HG03354 (cell line): ENCODE measurements at regions not wholly inside any gene's neighbourhood (a gene's known extent, or its start where the extent isn't known, plus 50 kb on each side); places are given as distances from the start of the nearest gene placed in this dataset.
A peak's percentile ranks its signal among the peaks of the same experiment; 100 is the strongest.
"Not testable (repeated sequence)": the region's sequence is repeated elsewhere in the genome, so short reads cannot be mapped to it uniquely, and the experiment has no call there.

Source experiments
- ATAC-seq: cut with Tn5 transposase; IDR thresholded peaks from one replicate; pipeline ENCODE4 v1.9.1; 2021; ENCODE audit warnings: mild to moderate bottlenecking; ENCODE audit not compliant: unreplicated experiment, poor library complexity, severe bottlenecking

DNA sequence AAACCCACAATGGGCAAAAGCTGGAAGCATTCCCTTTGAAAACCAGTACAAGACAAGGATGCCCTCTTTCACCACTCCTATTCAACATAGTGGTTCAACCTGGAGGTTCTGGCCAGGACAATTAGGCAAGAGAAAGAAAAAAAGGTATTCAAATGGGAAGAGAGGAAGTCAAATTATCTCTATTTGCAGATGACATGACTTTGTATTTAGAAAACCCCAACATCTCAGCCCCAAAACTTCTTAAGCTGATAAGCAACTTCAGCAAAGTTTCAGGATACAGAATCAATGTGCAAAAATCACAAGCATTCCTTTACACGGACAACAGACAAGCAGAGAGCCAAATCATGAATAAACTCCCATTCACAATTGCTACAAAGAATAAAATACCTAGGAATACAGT is 246.9 kb downstream of the DMAC1 start:
- ATAC-seq, result not testable (repeated sequence)

DNA sequence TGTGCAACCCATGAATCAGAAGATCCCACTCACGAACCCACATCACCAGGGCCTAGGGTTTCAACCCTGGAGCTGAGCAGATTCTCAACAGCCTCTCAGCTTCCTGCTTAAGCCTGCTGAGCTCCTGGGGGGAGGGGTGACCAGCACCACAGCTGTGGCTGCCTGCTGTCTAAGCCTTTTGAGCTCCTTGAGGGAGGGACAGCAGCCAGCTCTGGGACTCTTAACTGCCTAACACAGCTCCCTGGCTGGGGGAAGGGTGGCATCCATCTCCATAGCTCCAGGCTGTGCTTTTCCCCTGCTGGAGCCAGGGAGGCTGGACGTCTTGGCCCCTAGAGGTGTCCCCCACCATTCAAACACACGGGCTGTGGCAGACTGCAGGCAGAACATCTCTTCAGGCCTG is 250.3 kb downstream of the DMAC1 start:
- no peak for ATAC-seq

DNA sequence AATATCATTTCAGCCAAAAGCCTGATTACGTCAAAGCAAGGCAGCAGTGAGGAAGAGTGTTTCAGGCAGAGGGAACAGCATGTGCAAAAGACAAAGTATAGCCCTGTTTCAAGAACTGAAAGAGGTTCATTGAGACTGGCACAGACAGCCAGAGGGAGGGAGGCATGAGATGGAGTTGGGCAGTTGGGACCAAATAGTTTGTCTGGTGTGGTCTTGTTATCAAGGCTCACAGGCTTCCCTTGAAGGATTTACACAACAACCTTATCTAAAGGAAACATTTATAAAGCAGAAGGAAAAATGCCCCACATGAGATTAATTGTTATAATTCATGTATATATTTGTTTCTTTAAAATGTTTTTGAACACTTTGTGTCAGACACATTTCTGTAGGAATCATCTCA is 253.3 kb downstream of the DMAC1 start:
- no peak for ATAC-seq

DNA sequence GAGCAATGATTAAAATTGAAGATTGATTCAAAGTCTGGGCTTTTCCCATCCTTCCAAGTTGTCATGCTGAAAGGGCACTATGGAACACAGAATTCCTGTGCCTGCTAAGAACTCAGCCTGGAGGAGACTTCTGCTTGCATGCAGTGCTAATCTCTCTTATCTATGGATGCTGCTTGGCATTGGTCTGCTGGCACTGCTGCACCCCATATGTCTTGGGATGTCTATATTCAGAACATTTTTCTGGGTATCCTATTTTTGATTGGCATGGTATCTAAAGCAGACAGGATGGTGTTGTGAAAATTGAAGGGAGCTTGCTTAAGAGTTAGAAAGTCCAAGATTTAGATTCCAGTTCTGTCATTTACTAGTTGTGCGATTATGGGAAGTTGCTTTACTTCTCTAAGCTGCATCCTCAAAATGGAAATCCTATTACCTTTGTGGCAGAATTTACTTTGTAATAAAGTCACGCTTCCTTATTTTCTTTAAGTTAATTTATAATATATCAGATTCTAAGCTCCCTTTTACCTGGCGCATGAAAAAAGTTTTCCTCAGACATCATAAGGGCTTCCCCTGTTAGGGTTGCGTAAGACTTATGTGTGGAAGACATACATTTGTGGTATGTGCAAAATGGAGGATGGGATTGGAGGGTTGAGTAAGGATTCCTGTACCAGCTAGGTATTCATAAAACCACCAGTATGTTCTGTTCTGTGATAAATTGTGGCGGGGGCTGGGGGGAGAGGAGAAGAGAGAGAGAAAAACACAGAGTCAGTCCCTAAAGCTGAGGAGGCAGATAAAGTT is 254.0 kb downstream of the DMAC1 start:
- ATAC-seq, result no peak

DNA sequence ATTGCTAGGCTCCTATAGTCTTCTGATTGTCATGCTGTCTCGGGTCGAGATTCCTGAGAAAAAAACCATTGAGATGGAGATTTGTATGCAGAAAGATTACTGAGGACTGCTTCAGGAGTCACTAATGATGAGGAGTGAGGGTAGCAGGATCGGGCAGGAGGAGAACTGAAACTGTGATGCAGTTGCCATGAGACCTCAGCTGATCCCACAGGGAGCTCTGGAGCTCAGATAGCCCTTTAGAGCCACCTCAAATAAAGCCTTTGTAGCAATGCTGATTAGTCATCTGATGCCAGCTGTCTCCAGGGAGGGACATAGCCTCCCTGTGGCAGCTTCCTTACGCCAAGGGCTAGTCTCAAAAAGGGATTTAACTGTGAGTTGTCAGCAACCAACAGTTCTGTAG is 256.9 kb downstream of the DMAC1 start:
- ATAC-seq, result no peak

DNA sequence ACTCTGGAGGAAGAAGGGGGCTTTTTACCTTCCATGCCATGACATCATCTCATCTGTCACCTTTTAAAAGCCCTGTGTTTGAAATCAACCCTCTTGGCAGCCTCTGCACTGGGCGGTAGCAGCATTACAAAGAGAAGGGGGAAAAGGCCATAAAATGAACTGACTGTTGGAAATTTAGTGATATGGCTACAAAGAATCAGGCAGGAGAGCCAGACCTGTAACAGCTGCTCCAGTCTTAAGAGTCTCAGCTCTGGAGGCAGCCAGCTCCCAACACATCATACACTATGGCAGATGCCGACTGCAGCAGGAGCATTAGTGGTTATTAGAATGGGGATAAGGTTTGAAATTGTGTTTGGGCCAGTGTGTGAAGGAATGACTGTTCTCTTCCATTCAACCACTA is 257.5 kb downstream of the DMAC1 start:
- ATAC-seq, result no peak

DNA sequence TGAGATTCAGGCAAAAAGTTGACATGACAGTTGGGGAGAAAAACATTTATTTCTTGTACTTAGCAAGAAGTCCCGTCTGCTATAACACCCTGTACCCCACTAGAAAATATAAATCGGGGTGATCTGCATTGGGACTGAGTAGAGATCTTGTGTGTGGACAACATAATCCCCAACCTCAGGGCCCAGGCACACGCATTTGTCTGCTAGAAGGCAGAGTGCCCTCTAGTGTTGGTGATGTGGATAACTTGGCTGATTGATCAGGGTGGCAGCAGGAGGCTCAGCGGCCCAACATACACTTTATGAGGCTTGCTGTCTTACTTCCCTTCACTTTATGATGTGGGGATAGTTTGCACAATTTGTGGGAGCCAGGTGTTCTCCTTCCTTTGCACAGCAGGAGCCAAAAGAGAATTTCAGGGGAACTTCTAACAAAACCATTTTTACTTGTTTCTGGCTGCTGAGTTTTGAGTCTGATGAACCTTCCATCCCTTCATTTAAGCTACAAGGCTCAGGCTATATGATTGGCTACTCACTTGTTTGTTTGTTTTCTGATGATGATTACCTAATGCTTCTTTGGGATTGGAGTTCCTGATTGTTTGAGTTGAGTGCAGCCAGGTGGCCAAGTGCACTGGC is 263.2 kb downstream of the DMAC1 start:
- ATAC-seq, result peak; percentile 81

DNA sequence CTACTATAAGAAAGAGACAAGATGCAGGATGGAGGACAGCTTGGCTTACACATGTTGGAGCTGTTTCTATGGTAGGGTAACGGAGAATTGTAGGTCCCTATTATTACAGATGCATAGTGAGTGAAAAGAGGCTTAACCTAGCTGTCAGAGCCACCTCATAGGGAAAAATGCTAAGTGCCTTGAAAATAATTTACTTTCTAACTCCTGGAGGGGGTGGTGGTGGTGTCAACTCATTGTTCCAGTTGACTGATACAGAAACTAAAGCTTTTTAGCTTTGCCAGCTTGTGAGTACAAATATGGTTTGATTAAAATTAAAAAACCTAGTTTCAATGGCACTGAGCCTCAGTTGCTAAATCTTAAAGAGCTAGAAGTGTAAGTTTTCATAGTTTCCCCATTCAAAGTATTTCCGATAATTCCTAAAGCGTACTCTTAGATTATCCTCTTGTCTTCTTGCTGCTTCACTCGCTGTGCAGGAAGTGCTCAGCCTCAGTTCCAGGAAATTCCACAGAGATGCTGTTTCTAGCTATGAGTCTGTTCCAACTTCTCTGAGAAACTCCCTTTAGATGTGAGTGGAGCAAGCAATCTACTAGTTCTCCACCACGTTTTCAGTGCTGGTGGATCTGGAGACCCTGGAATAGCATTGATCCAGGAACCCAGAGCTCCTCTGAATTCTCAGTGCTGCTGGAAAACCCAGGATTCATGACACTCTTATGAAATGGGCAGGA is 265.2 kb downstream of the DMAC1 start:
- ATAC-seq, result peak; percentile 36

DNA sequence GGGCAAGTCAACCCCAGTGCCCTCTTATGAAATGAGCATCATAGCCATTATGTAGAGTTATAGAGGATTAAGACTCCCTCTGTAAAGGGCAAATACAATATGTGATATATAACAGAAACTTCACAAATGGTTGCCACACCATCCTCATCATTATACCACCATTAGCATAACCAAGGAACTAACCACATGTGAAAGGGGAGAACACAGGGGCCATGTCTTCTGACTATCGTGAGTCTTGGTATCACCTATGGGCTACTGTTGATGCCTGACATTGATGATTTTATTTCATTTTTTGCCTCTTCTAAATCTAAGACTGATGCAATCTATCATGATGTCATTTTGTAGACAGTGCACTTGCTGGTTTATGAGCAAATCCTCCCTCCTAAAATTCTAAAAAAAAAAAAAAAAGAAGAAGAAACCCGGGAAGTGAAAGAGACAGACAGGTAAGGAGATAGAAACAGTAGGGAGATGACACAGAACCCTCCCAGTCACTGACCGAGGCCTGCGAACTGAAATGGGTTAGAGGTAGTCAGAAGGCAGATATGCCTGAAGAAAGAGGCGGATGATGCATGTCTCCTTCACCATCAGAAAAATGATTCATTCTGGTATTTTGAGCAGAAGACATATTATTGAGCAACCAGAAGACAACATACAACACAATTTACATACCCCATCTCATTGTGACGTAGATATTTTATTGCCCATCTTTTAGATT is 266.0 kb downstream of the DMAC1 start:
- no peak for ATAC-seq

DNA sequence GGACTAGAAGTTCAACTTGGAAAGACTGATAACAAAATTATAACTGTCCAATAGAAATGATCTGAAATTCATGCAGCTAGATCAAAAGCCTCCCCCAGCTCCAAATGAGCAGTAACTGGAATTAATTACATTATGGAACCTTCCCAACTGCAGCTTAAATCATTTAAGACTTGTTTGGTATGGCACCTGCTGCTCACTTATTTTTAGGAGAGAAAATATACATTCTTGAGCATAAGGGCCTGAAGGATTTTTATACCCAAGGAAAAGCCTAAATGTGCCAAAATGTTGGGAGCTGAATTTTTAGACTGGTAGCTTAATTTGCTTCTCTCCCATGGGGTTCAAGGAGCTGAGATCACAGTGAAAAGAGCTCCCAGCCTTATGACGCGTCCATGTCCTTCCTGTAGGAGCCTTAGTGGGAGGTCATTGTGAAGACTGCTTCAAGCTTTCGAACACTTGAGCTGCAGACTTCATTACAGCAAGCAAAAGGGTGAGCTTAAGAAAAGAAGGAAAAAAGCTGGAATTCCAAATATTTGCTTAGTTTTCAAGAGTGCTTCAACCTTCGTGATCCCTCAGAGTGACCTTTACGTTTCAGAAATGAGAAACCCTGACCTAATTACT is 276.0 kb downstream of the DMAC1 start:
- ATAC-seq, result no peak

DNA sequence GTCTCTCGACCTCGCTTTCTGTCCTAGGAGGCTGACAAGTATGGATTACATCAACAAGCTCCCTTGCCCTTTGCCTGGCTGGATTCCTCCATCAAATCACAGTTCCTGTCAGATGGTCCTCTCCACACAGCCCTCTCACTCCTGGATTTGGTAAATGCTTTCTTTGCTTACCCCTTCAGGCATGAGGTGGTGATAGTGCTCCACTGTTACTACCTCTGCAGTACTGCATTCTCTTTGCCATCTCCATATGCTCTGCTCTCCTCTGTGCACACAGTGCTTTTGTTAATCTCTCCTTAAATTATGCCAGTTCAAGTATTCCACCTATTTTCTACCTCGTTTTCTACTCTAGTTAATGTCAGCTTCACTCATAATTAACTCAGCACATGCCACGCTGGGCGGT is 279.2 kb downstream of the DMAC1 start:
- no peak for ATAC-seq

DNA sequence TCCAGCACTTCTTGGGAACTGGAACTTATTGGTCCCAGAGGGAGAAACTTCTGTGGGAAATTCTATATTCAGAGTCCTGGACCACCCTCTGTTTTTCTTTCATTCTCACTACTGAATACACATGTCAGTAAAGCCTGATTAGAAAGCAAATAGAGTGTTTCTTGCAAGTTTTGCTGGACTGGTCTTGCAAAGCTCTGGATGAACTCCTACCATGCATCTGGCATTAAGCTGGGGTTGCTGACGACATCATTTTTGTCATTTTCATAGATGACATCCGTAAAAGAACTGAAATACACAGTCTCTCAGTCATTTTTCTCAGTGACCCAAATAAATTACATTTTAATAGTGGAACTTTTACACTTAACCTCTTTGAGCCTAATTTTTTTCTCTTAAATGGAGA is 283.2 kb downstream of the DMAC1 start:
- no peak for ATAC-seq

DNA sequence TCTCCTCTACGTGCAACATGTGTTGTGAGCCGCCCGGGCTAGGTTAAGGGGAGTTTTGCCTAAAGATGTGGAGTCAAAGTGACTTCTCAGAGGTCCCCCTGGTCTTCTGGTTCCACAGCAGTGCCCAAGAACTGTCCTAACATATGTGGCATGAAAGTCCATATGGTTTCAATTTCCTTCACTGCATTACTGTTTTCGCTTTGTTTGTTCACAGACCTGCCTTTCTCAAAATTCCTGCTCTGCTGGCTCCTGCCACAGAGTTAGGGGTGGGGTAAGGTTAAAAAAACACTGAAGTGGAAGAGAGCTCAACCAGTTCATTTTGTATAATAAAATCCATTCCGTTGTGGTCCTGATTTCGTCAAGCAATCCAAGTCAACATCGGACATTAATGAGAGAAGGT is 289.4 kb downstream of the DMAC1 start:
- ATAC-seq, result no peak

DNA sequence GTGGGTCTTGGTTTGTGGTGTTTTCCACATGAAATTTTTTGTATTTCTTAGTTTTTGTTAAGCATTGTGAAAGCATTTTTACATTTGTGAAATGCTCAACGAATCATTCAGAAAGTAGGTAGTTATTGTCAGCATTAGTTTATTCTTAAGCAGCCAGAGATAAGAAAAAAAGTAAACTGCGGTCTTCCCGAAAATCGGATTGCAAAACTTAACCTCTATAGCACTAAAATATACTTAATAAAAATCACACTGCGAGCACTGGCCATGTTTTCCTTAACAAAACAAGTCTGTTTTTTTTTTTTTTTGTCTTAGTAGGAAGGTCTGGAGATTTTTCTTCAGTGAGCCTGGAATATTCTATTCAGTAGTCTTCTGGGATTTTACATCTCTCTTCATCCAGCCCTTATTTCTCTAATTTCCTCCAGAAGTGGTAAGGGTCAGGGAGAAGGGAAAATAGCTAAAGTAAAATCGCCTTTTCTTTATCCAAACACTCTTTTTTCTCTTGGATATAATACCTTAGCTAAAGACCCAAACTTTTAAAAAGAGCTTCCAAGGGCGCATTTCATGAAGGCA is 289.9 kb downstream of the DMAC1 start:
- no peak for ATAC-seq

DNA sequence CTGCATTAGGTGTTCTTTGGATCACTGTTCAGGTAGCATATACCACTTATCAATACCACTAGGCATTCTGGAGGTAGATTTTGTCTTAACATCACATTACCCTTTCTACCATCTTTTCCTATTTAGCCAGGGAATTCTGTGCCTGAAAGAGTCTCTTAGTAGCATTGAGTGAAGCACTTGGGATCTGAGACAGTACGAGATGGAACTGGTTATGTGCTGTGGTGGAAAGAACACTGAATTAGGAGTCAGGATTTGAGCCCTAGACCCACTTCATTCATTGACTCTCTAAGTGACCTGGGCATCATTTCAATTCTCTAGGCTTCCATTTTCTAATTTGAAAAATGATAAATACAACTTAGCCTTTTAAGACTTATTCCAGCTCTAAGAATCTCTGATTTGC is 291.1 kb downstream of the DMAC1 start:
- ATAC-seq, result no peak

DNA sequence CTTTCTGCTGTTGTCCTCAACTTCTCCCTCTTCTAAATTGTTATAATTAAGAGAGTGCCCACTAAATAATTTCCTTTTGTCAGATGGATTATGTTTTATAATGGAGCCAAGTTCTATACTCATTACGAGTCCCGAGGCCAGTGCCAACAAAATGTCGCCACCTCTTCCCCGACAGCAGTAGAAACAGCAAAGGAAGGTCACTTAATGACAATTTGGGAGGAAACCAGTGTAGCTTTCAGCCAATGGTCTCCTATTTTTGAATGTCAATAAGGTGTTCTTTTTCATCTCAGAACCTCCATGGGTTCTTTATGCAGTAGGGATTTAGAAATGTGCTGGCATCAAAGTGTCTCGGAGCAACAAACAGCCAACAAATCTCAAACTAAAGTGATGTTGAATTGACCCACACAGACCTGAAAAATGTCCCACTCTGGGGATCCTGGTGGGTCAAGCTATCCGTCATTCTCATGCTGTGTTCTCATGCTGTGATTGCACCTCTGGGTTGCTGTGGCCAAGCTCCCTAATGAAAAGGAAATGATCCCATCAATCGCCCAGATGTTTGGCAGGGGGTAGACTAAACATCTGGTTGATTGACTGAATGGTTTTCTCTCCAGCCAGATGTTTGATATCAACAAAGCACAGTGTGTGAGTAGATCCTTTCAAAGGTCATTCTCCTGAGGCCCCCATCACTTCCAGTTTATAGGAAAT is 291.9 kb downstream of the DMAC1 start:
- ATAC-seq, result no peak

DNA sequence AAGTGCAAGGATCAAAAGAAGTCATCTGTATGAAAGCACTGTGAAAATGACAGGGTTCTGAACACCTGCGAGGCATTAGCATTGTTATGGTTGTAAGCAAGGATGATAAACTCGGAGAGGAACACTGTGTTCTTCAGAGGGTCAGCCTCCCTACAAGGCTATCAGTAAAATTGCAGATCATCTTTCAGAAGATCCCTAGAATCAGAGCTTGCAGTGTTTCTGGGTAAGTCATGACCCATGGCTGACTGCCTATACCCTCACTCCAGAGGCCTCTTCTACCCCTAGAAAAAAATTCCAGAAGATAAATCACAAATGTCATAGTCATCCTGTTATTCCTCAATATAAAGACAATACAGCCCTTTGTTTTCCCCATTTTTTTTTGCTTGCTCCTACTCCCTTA is 292.6 kb downstream of the DMAC1 start:
- no peak for ATAC-seq

DNA sequence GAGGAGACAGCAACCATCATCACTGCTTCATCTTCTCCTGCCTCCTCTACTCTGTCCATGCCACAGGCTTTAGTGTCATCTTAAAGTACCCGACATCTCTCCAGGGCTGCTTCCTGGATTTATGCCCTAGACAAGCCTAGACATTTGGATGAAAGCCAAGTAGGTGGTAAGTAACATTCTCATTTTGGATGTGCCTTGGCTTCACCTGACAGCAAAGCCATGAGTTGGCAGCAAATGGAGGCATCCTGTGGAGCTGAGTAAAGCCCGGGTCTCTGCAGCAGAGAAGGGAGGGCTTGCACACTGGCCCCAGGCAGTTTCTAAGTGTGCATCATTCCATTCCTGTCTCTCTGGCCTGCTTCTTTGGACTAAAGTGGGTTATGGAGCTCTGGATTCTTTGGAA is 299.1 kb downstream of the DMAC1 start:
- no peak for ATAC-seq

DNA sequence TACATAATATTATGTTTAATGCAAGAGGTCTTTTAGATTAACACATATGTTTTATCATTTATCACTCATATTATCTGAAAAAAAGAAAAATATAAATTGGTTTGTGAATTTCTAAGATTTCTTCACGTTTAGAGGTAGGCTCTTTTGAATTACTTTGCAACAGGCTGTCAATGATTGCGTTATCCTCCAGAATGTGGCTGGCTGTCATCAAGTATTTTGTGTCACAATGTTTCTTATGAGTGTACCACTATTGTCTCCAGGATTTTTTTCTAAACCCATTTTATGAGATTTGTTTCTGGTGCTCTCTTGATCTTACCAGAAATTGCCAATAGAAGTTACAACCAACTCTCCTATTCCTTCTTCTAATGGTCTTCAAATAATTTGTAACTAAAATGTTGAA is 307.9 kb downstream of the DMAC1 start:
- ATAC-seq, result no peak
